ENCODE measurements at regions not wholly inside any gene's neighbourhood (a gene's known extent, or its start where the extent isn't known, plus 50 kb on each side); places are given as distances from the start of the nearest gene placed in this dataset.

DNA sequence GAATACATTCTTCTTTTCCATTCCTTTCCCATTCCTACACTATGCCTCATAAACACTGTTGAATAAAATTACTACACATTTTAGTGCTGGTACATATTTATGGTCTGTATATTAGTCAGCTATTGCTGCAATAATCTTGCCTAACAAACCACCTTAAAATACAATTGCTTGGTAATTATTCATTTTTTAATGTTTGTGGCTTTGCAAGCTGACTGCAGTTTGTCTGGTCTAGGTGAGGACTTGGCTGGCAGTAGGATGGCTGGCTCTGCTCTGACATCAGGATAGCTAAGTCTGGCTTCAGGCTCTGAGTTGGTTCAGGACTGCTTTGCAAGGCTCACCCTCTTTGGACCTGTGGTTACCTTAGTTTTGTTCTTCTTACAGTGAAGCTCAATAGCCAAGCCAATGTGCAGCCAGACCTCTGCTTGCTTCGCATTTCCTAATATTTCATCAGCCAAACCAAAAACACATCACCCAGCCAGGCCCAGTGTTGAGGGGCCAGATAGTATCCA is 913.4 kb upstream of the RAG2 start:
- no peak for DNase-seq (ENCODE audit: low read depth, low spot score)
- no peaks in the 10 kb centered on the region for H3K9me3 ChIP-seq (ENCODE audit: control insufficient read depth, insufficient read depth, low read depth, low read length)
- H3K27ac ChIP-seq (ENCODE audit: low read length), result no peak overlapping the region
- H3K4me1 ChIP-seq (ENCODE audit: control insufficient read depth, insufficient read depth, low read length), result no peaks in the 10 kb centered on the region
- POLR2A ChIA-PET, result no interaction called here
- no TSS peak for BruUV-seq (replicated peaks)
- no peaks in the 10 kb centered on the region for H3K36me3 ChIP-seq (ENCODE audit: control insufficient read depth, insufficient read depth, low read length)
- no peak overlapping the region for H3K4me3 ChIP-seq (ENCODE audit: low read depth in 2 of 2, low read length in 2 of 2)
- CTCF ChIA-PET, result no interaction called here
- TF ChIP-seq, protein P1, sequence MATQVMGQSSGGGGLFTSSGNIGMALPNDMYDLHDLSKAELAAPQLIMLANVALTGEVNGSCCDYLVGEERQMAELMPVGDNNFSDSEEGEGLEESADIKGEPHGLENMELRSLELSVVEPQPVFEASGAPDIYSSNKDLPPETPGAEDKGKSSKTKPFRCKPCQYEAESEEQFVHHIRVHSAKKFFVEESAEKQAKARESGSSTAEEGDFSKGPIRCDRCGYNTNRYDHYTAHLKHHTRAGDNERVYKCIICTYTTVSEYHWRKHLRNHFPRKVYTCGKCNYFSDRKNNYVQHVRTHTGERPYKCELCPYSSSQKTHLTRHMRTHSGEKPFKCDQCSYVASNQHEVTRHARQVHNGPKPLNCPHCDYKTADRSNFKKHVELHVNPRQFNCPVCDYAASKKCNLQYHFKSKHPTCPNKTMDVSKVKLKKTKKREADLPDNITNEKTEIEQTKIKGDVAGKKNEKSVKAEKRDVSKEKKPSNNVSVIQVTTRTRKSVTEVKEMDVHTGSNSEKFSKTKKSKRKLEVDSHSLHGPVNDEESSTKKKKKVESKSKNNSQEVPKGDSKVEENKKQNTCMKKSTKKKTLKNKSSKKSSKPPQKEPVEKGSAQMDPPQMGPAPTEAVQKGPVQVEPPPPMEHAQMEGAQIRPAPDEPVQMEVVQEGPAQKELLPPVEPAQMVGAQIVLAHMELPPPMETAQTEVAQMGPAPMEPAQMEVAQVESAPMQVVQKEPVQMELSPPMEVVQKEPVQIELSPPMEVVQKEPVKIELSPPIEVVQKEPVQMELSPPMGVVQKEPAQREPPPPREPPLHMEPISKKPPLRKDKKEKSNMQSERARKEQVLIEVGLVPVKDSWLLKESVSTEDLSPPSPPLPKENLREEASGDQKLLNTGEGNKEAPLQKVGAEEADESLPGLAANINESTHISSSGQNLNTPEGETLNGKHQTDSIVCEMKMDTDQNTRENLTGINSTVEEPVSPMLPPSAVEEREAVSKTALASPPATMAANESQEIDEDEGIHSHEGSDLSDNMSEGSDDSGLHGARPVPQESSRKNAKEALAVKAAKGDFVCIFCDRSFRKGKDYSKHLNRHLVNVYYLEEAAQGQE (IDR thresholded peaks at IDR 0.05; ENCODE audit: insufficient read depth in 1 of 2, low read depth in 2 of 2, low read length in 1 of 2), result no peak
- no peak for TF ChIP-seq TCF7L2 (IDR thresholded peaks at IDR 0.05; ENCODE audit: low read depth, low read length)
- TF ChIP-seq POLR2AphosphoS5 (IDR thresholded peaks at IDR 0.05; ENCODE audit: low read depth, low read length), result no peak
- TF ChIP-seq, protein P2, sequence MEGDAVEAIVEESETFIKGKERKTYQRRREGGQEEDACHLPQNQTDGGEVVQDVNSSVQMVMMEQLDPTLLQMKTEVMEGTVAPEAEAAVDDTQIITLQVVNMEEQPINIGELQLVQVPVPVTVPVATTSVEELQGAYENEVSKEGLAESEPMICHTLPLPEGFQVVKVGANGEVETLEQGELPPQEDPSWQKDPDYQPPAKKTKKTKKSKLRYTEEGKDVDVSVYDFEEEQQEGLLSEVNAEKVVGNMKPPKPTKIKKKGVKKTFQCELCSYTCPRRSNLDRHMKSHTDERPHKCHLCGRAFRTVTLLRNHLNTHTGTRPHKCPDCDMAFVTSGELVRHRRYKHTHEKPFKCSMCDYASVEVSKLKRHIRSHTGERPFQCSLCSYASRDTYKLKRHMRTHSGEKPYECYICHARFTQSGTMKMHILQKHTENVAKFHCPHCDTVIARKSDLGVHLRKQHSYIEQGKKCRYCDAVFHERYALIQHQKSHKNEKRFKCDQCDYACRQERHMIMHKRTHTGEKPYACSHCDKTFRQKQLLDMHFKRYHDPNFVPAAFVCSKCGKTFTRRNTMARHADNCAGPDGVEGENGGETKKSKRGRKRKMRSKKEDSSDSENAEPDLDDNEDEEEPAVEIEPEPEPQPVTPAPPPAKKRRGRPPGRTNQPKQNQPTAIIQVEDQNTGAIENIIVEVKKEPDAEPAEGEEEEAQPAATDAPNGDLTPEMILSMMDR (IDR thresholded peaks at IDR 0.05), result no peak
- no peak for TF ChIP-seq SIN3A (IDR thresholded peaks at IDR 0.05; ENCODE audit: borderline replicate concordance, insufficient read depth, low read depth, low read length)
- intact Hi-C loops (cut with micrococcal nuclease; ENCODE audit: unreplicated experiment), result no loop called here
- in situ Hi-C loops (cut with HindIII; ENCODE audit: low pct_unique_long_range_greater_than_20kb, low sequenced_read_pairs), result no loop called here
- ATAC-seq, result no peak
- H3K27me3 ChIP-seq (ENCODE audit: control insufficient read depth, insufficient read depth, low read length), result no peaks in the 10 kb centered on the region

DNA sequence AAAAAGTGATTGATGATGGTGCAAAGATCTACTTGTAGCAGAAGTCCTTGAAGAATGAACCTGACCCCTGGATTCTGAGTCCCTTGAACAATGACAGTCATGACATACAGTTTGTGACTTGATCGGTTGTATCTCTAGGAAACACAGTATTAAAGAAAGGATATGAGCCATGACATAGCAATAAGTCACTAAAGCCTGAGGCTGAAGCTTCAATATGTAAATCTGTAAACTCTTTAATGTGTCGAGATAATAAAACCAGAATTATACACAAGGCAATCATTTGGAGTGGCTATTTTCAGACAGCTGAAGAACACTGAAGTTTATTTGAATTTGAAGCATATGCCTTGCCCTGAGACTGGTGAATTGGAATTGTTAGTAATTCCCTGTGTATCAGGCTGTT is 911.5 kb upstream of the RAG2 start:
- POLR2A ChIA-PET, result no interaction called here
- intact Hi-C loops (cut with micrococcal nuclease; ENCODE audit: unreplicated experiment), result no loop called here
- TF ChIP-seq, protein P2 (IDR thresholded peaks at IDR 0.05), result no peak
- TF ChIP-seq, protein P1 (IDR thresholded peaks at IDR 0.05; ENCODE audit: insufficient read depth in 1 of 2, low read depth in 2 of 2, low read length in 1 of 2), result no peak
- no peak for TF ChIP-seq POLR2AphosphoS5 (IDR thresholded peaks at IDR 0.05; ENCODE audit: low read depth, low read length)
- no peak for TF ChIP-seq TCF7L2 (IDR thresholded peaks at IDR 0.05; ENCODE audit: low read depth, low read length)
- TF ChIP-seq SIN3A (IDR thresholded peaks at IDR 0.05; ENCODE audit: borderline replicate concordance, insufficient read depth, low read depth, low read length), result no peak
- Histone ChIP-seq H3K27me3 (ENCODE audit: control insufficient read depth, insufficient read depth, low read length) (no peaks in the 10 kb centered on the region), H3K4me3 (ENCODE audit: low read depth in 2 of 2, low read length in 2 of 2) (no peak overlapping the region), H3K9me3 (ENCODE audit: control insufficient read depth, insufficient read depth, low read depth, low read length) (no peaks in the 10 kb centered on the region), H3K4me1 (ENCODE audit: control insufficient read depth, insufficient read depth, low read length) (no peaks in the 10 kb centered on the region), H3K36me3 (ENCODE audit: control insufficient read depth, insufficient read depth, low read length) (no peaks in the 10 kb centered on the region), H3K27ac (ENCODE audit: low read length) (no peak overlapping the region)
- BruUV-seq (replicated peaks), result no TSS peak
- CTCF ChIA-PET, result no interaction called here
- ATAC-seq, result no peak
- in situ Hi-C loops (cut with HindIII; ENCODE audit: low pct_unique_long_range_greater_than_20kb, low sequenced_read_pairs), result no loop called here
- no peak for DNase-seq (ENCODE audit: low read depth, low spot score)

Measured in Panc1 (cell line).